Endothelial cell of hepatic sinusoid (primary cell): ENCODE measurements at regions not wholly inside any gene's neighbourhood (a gene's known extent, or its start where the extent isn't known, plus 50 kb on each side); places are given as distances from the start of the nearest gene placed in this dataset.

Source experiments
- in situ Hi-C: cut with HindIII; loops from 2 replicates; pipeline ENCODE4 v1.10.0; 2017; ENCODE audit warnings: low sequenced_read_pairs

GRCh38 chr2:83085869-83086268 lies 1373.2 kb downstream of the SUCLG1 start:
- in situ Hi-C loops: no loop called here

DNA sequence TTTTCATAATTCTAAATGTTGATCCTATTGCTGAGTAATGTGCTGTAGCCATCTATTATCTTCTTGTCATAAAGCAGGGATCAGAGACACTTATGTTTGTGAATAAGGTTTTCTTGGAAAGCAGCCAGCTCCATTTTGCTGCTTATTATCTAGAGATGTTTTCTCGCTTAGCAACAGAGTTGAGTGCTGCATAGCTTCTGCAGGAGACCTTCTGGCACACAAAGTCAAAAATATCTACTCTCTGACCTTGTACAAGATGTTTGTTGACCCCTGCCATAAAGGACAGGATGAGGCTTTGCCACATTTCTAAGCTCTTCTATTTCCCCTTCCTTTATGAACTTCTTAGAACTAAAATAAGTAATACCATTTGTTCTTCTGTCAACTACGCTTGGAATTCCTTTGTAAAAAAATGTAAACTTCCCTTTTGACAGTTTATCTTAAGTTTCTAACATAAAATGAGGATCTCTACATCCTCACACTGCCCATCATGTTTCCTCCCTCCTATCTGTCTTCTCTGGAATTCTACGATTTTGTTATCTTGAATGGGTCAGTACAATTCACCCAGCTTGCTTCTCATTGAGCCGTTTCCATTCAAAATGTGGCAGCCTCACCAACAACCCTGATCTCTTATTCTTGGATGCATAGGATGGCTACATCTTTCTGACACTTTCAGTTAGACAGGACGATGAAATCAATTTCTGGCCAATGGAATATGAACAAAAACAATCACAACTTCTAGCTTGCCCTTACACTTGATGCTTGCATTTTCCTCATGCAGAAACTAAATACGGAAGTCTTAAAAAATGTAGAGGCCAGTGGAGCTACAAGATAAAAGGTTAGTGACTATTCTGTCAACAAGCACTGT lies 1377.0 kb downstream of the SUCLG1 start:
- in situ Hi-C loops: no loop called here

DNA sequence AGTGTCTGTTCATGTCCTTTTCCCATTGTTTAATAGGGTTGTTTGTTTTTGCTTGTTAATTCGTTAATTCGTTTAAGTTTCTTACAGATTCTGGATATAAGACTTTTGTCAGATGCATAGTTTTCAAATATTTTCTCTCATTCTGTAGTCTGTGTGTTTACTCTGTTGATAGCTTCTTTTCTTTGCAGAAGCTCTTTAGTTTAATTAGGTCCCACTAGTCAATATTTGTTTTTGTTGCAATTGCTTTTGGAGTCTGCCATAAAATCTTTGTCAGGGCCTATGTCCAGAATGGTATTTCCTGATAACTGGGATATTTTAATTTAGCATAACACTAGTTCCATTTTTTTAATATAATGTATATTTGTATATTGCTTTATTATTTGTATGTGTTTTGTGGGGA lies 1380.1 kb downstream of the SUCLG1 start:
- in situ Hi-C loops: no loop called here

DNA sequence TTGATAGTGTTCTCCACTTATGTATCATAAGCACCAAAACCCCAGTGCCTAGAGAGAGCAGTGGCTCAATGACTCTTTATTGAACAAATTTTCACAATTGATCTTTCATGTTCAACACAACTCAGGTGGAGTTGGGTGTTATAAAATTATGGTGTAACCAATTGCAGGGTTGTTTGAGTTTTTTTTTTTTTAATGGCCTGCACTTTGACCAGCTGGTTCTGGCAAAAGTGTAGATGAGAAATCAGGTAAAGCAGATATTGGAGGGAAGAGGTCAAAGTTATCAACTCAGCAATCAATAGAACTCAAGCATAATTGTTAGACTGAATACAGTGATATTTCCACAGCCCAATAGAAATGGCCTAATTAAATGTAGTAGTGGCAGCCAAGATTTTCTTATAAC lies 1386.3 kb downstream of the SUCLG1 start:
- in situ Hi-C loops: no loop called here

DNA sequence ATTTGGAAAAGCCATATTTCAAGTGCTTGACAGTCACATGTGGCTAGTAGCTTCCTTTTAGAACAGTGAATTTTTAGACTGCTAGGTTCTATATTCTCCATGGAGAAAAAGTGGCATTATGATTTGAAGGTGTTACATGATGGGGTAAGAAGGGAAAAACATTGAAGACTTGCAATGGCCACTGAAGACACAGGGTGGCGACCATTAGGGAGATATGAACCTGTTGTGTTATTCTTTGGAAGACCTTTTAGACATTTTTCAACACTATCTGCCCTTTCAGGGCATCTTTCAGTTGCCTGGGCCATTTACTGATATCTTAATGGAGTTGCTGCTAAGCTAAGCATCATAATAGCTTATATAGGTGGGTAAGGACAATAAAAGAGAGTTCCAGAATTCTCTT lies 1387.2 kb downstream of the SUCLG1 start:
- in situ Hi-C loops: no loop called here

- in situ Hi-C loops: no loop called here
Measured at GRCh38 chr2:83071352-83071751, 1387.7 kb downstream of the SUCLG1 start.

- in situ Hi-C loops: no loop called here
Measured at GRCh38 chr2:83069724-83070123, 1389.4 kb downstream of the SUCLG1 start.

- in situ Hi-C loops: no loop called here
Measured at GRCh38 chr2:83068714-83069113, 1390.4 kb downstream of the SUCLG1 start.

GRCh38 chr2:83067947-83068346 lies 1391.1 kb downstream of the SUCLG1 start:
- in situ Hi-C loops: no loop called here

GRCh38 chr2:83063933-83064332 lies 1395.1 kb downstream of the SUCLG1 start:
- in situ Hi-C loops: no loop called here

DNA sequence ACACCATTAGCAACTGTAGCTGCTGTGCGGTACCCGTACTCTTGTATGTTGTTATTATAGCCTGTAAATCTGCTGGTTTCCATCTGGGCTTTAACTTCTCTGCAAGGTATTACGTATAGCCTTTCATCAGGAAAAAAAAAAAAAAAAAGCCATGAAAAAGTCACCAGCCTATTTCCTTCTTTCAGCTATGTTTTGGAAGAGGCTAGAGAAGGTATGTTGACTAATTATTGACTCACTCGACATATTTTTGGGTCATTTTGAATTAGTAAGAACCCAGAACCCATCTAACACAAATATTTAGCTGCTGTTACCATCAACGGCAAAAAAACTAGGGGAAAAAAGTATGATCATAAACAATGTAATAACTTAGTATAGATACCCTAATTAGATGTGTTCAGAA lies 1395.6 kb downstream of the SUCLG1 start:
- in situ Hi-C loops: no loop called here

DNA sequence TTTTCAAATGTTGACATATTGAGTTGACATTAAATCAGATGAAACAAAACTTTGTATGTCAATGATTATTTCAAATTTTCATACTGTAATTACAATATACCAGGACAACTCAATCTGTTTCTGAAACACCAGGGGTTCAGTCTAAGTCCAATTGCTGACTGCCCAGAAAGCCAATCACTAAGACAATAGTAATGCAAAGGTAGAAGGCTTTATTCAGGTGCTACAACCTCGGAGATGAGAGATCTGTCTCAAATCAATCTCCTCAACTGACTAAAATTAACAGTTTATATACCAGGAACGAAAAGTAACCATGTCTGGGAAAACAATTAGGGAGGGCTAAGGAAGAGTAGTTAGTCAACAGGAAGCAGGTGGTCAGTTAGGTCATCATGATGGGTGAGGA lies 1400.4 kb downstream of the SUCLG1 start:
- in situ Hi-C loops: no loop called here

GRCh38 chr2:83055376-83056010 lies 1403.6 kb downstream of the SUCLG1 start:
- in situ Hi-C loops: no loop called here

- in situ Hi-C loops: no loop called here
Measured at GRCh38 chr2:83054751-83055150, 1404.3 kb downstream of the SUCLG1 start.

GRCh38 chr2:83051538-83052170 lies 1407.4 kb downstream of the SUCLG1 start:
- in situ Hi-C loops: no loop called here

- in situ Hi-C loops: no loop called here
Measured at GRCh38 chr2:83042053-83042452, 1417.0 kb downstream of the SUCLG1 start.

DNA sequence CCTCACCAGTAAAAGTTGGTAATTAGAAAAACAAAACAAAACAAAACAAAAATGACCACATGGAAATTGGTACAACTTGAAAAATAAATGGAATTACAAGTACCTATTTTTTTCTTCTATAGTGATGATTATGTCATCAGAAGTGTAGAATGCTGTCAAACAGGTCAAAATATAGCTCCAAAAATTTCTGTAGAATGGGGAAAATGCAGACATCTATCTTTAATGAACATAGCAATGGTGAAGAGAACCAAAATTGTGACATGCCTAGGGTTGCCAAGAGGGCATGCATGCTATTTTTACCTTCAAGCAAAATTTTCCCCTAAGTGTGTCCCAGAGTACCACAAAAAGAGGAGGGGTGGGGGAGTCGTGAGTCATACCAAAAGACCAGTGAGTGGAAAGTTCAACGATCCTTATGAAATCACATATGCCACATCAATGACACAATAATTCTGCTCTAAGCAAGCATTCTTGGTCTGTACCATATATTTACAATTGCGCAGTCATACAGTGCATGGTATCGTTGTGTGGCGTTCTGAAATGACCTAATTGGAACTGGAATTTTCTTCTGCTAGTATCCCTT lies 1436.4 kb downstream of the SUCLG1 start:
- in situ Hi-C loops: no loop called here

DNA sequence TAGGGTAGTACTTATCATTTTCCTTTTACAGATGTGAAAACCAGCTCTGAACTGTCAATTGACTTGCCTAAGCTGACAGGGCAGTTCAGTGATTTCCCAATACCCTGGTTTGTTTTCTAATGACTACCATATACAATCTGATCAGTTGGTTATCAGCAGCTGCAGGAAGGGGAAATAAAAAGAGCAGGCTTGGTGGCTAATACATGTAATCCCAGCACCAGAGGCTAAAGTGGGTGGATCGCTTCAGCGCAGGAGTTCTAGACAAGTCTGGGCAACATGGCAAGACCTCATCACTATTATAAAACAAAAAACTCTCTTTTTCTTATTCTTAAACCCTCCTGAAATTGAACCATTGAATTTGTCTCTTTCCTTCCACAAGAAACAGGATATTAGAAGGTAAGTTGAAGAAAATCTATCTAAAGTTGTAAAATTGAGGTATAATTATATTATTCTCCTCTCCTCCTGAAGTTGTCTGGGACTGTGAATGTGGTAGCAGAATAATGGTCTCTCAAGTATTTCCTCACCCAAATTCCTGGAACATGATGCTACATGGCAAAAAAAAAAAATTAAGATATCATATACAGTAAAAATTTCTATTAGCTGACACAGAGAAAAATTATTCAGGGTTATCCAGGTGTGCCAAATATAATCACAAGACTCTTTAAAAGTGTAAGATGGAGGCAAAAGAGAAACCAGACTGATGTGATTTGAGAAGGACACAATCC lies 1441.6 kb downstream of the SUCLG1 start:
- in situ Hi-C loops: no loop called here

DNA sequence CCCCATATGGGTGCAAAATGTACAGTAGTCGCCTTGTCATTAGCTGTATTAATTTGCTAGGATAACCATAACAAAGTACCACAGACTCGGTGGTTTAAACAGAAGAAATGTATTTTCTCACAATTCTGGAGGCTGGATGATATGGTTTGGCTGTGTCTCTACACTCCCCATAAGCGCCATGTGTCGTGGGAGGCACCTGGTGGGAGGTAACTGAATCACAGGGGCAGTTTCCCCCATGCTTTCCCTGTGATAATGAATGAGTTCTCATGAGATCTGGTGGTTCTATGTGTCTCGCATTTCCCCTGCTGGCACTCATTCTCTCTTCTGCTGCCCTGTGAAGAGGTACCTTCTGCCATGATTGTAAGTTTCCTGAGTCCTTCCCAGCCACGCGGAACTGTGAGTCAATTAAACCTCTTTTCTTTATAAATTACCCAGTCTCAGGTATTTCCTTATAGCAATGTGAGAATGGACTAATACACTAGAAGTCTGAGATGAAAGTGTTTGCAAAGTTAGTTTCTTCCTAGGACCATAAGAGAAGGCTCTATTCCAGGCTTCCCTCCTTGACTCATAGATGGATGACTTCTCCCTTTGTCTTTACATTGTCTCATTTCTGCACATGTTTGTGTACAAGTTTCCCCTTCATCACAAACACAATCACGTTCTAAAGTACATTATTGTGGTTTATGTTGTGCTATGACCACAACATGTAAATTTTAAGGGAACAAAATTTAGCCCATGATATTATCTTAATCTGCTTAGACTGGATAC lies 1442.6 kb downstream of the SUCLG1 start:
- in situ Hi-C loops: no loop called here

DNA sequence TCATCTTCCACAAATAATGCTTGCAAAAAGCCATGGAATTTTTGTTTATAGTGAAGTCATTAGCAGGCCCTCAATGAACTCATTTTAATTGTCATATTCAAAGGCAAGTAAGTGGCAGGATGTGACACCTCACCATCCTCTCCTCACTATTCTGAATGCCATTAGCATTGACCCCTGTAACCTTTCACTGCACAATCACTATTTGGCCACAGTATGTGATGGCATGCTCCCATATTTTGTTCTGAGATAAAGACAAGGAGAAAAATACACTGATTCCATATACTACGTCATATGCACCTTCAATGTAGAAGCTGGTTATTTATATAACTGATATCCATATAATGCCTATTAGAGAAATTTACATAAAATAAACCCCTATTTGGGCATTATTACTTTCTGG lies 1443.2 kb downstream of the SUCLG1 start:
- in situ Hi-C loops: no loop called here
